ENCODE measurements at regions not wholly inside any gene's neighbourhood (a gene's known extent, or its start where the extent isn't known, plus 50 kb on each side); places are given as distances from the start of the nearest gene placed in this dataset.

- Mint-ChIP-seq H3K9me3 (no peaks in the 10 kb centered on the region), H3K27ac (no peak overlapping the region), H3K36me3 (ENCODE audit: low read depth) (no peaks in the 10 kb centered on the region), H3K27me3 (peaks cover 18% of the 10 kb centered on the region), H3K4me3 (no peak overlapping the region), H3K4me1 (ENCODE audit: low read depth) (peaks cover 20% of the 10 kb centered on the region)
- intact Hi-C loops (cut with micrococcal nuclease): no loop called here
These were observed 153.5 kb upstream of the MAX start for GRCh38 chr14:65255583-65256461.

- Mint-ChIP-seq H3K4me1 (ENCODE audit: low read depth) (peaks cover 13% of the 10 kb centered on the region), H3K4me3 (no peak overlapping the region), H3K27ac (no peak overlapping the region), H3K36me3 (ENCODE audit: low read depth) (no peaks in the 10 kb centered on the region), H3K27me3 (peaks cover 22% of the 10 kb centered on the region), H3K9me3 (peaks cover 7% of the 10 kb centered on the region)
- intact Hi-C loops (cut with micrococcal nuclease): no loop called here
These were observed 154.4 kb upstream of the MAX start for GRCh38 chr14:65256714-65257113.

DNA sequence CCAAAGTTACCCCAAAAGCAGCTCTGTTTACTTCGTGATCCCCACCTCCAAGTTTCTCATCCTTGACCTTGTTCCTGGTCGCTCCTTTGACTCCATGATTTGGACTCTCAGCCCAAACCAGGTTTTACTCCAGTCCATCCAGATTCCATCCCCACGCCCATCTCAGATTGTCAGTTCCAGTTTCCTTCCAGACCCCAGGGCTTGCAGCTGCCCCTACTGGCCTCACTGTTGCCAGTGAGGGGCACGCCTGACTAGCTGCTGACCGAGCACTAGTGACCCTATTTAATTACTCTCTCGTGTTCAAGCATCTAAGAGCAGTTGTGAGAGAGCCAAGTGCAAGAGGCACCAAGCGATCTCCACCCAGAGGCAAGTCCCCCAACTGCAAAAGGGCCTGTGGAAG, 155.1 kb upstream of the FUT8 start:
- intact Hi-C loops (cut with micrococcal nuclease): no loop called here
- Mint-ChIP-seq H3K27ac (no peak overlapping the region), H3K27me3 (peaks cover 22% of the 10 kb centered on the region), H3K36me3 (ENCODE audit: low read depth) (no peaks in the 10 kb centered on the region), H3K4me3 (no peak overlapping the region), H3K4me1 (ENCODE audit: low read depth) (peaks cover 8% of the 10 kb centered on the region), H3K9me3 (peaks cover 8% of the 10 kb centered on the region)

DNA sequence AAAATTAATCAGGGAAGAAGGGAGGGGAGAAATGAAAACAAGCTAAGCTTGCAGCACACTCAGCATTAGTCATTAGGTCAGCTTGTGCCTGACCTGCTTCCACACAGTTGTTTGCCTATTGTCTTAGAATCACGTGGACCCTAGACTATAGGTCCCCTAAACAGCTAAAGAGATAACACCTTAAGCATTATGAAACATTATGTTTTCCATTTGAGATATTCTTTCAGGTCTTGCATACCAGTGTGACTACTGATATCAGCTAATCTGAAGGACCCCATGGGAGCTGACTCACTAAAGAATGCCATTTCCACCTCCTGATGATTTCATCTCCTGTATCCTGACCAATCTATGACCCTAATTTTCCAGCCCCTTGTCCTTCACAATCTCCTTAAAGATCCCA, 154.1 kb upstream of the FUT8 start:
- no peak overlapping the region for H3K27ac Mint-ChIP-seq
- intact Hi-C loops (cut with micrococcal nuclease): no loop called here
- peaks cover 21% of the 10 kb centered on the region for H3K27me3 Mint-ChIP-seq
- peaks cover 8% of the 10 kb centered on the region for H3K4me1 Mint-ChIP-seq (ENCODE audit: low read depth)
- H3K4me3 Mint-ChIP-seq: no peak overlapping the region
- H3K36me3 Mint-ChIP-seq (ENCODE audit: low read depth): no peaks in the 10 kb centered on the region
- peaks cover 8% of the 10 kb centered on the region for H3K9me3 Mint-ChIP-seq

GRCh38 chr14:65259000-65259399, 153.5 kb upstream of the FUT8 start:
- intact Hi-C loops (cut with micrococcal nuclease): no loop called here
- Mint-ChIP-seq H3K27me3 (peaks cover 21% of the 10 kb centered on the region), H3K27ac (no peak overlapping the region), H3K4me1 (ENCODE audit: low read depth) (peaks cover 8% of the 10 kb centered on the region), H3K36me3 (ENCODE audit: low read depth) (no peaks in the 10 kb centered on the region), H3K9me3 (peaks cover 8% of the 10 kb centered on the region), H3K4me3 (no peak overlapping the region)

GRCh38 chr14:65260786-65261185, 151.7 kb upstream of the FUT8 start:
- H3K9me3 Mint-ChIP-seq: peaks cover 8% of the 10 kb centered on the region
- peaks cover 16% of the 10 kb centered on the region for H3K27me3 Mint-ChIP-seq
- no peaks in the 10 kb centered on the region for H3K36me3 Mint-ChIP-seq (ENCODE audit: low read depth)
- intact Hi-C loops (cut with micrococcal nuclease): no loop called here
- no peak overlapping the region for H3K4me3 Mint-ChIP-seq
- no peak overlapping the region for H3K27ac Mint-ChIP-seq
- no peaks in the 10 kb centered on the region for H3K4me1 Mint-ChIP-seq (ENCODE audit: low read depth)

GRCh38 chr14:65261425-65261920, 151.1 kb upstream of the FUT8 start:
- peaks cover 15% of the 10 kb centered on the region for H3K27me3 Mint-ChIP-seq
- peaks cover 8% of the 10 kb centered on the region for H3K9me3 Mint-ChIP-seq
- no peaks in the 10 kb centered on the region for H3K36me3 Mint-ChIP-seq (ENCODE audit: low read depth)
- H3K4me1 Mint-ChIP-seq (ENCODE audit: low read depth): no peaks in the 10 kb centered on the region
- intact Hi-C loops (cut with micrococcal nuclease): no loop called here
- no peak overlapping the region for H3K27ac Mint-ChIP-seq
- H3K4me3 Mint-ChIP-seq: no peak overlapping the region

GRCh38 chr14:65261946-65262345, 150.6 kb upstream of the FUT8 start:
- Mint-ChIP-seq H3K27me3 (peaks cover 15% of the 10 kb centered on the region), H3K9me3 (peaks cover 8% of the 10 kb centered on the region), H3K4me3 (no peak overlapping the region), H3K27ac (no peak overlapping the region), H3K4me1 (ENCODE audit: low read depth) (no peaks in the 10 kb centered on the region), H3K36me3 (ENCODE audit: low read depth) (no peaks in the 10 kb centered on the region)
- intact Hi-C loops (cut with micrococcal nuclease): no loop called here

- intact Hi-C loops (cut with micrococcal nuclease): no loop called here
- Mint-ChIP-seq H3K27me3 (peaks cover 8% of the 10 kb centered on the region), H3K9me3 (peaks cover 8% of the 10 kb centered on the region)
These were observed 149.2 kb upstream of the FUT8 start for GRCh38 chr14:65263177-65263788.

DNA sequence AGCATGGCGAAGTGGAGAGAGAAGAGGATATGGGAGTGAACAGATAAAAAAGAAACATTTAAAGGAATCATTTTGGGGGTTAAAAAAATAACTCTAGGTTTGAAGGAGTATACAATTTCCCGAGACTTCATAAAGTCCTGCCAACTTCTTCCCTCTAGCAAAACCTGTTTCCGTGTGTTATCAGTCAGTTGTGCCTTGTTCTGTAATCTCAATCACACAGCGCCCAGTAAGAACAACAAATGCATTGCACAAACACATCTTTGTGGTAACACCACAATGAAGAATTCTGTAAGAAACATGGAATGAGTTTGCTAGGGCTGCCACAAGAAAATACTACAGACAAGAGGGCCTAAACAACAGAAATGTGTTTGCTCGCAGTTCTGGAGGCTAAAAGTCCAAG, 144.7 kb upstream of the FUT8 start:
- Mint-ChIP-seq H3K27ac (no peak overlapping the region), H3K36me3 (ENCODE audit: low read depth) (no peaks in the 10 kb centered on the region), H3K4me1 (ENCODE audit: low read depth) (no peaks in the 10 kb centered on the region), H3K4me3 (no peak overlapping the region), H3K9me3 (no peaks in the 10 kb centered on the region), H3K27me3 (peaks cover 9% of the 10 kb centered on the region)
- intact Hi-C loops (cut with micrococcal nuclease): no loop called here

More at GRCh38 chr14:65263177-65263788, 149.2 kb upstream of the FUT8 start:
- Mint-ChIP-seq H3K4me1 (ENCODE audit: low read depth) (no peaks in the 10 kb centered on the region), H3K36me3 (ENCODE audit: low read depth) (no peaks in the 10 kb centered on the region), H3K4me3 (no peak overlapping the region), H3K27ac (no peak overlapping the region)

DNA sequence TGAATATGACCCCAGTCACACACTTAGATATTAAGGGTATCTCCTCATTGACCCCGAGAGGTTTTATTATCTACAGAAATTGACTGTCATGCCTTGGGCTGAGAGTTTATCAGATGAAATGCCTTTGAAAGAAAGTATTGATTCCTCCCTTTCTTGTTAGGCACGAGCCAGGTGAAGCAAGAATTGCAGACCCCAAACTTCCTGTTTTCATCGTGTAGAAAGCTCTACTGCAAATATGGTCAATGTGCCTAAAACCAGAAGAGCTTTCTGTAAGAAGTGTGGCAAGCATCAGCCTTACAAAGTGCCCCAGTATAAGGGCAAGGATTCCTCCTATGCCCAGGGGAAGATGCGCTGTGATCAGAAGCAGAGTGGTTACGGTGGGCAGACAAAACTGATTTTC, 143.9 kb upstream of the FUT8 start:
- no peak overlapping the region for H3K4me3 Mint-ChIP-seq

DNA sequence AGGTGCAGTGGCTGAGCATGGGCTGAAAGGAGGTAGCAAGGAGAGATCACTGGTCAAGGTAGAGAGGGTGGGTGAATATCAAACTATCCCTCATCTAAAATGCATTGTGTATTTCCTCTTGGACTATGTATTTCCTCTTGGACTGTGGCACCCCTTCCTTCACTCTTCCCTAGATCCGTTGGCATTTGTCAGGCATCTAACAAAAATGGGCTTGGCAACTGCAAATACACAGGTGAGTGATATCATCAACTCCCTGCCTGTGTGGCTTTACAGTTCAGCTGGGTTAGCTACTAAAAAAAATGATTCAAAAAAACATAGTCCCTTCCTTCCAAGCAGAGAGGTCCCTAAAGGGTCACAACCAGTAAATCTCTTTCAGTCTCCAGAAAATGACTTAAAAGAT, 142.8 kb upstream of the FUT8 start:
- intact Hi-C loops (cut with micrococcal nuclease): no loop called here
- no peaks in the 10 kb centered on the region for H3K4me1 Mint-ChIP-seq (ENCODE audit: low read depth)
- no peaks in the 10 kb centered on the region for H3K9me3 Mint-ChIP-seq
- no peaks in the 10 kb centered on the region for H3K36me3 Mint-ChIP-seq (ENCODE audit: low read depth)
- H3K27me3 Mint-ChIP-seq: peaks cover 10% of the 10 kb centered on the region
- H3K4me3 Mint-ChIP-seq: no peak overlapping the region
- no peak overlapping the region for H3K27ac Mint-ChIP-seq

More for the DNA sequence above, 143.9 kb upstream of the FUT8 start:
- no peaks in the 10 kb centered on the region for H3K36me3 Mint-ChIP-seq (ENCODE audit: low read depth)
- intact Hi-C loops (cut with micrococcal nuclease): no loop called here
- H3K27ac Mint-ChIP-seq: no peak overlapping the region
- no peaks in the 10 kb centered on the region for H3K9me3 Mint-ChIP-seq
- H3K4me1 Mint-ChIP-seq (ENCODE audit: low read depth): no peaks in the 10 kb centered on the region
- H3K27me3 Mint-ChIP-seq: peaks cover 9% of the 10 kb centered on the region

GRCh38 chr14:65277027-65277426, 135.5 kb upstream of the FUT8 start:
- intact Hi-C loops (cut with micrococcal nuclease): no loop called here
- Mint-ChIP-seq H3K9me3 (peaks cover 9% of the 10 kb centered on the region), H3K27ac (no peak overlapping the region), H3K4me1 (ENCODE audit: low read depth) (peaks cover 5% of the 10 kb centered on the region), H3K27me3 (peaks cover 10% of the 10 kb centered on the region), H3K36me3 (ENCODE audit: low read depth) (no peaks in the 10 kb centered on the region), H3K4me3 (no peak overlapping the region)

DNA sequence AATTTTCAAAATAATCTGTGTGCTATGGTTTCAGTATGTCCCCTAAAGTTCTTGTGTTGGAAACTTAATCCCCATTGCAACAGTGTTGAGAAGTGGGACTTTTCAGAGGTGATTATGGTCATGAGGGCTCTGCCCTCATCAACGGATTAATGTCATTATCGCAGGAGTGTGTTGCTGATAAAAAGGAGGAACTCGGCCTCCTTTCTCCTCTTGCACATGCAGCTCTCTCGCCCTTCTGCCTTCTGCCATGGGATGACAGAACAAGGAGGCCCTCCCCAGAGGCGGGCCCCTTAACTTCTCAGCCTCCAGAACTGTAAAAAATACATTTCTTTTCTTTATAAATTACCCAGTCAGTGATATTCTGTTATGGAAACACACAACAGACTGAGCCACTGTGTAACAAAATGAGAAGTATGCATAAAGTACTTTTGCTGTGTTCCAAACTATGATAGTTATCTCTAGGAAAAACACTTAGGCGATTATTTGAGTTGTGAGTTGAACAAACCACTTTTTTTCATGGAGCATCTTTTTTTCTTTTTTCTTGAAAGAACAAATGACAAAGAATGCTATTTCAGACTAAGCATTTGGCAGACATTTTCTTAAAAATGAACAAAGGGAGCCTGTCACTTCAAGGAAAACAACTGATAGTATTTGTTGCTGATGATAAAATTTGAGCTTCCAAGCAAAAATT, 134.8 kb upstream of the FUT8 start:
- intact Hi-C loops (cut with micrococcal nuclease): no loop called here
- Mint-ChIP-seq H3K4me3 (no peak overlapping the region), H3K9me3 (peaks cover 9% of the 10 kb centered on the region), H3K4me1 (ENCODE audit: low read depth) (peaks cover 12% of the 10 kb centered on the region), H3K27me3 (peaks cover 15% of the 10 kb centered on the region), H3K27ac (no peak overlapping the region), H3K36me3 (ENCODE audit: low read depth) (no peaks in the 10 kb centered on the region)

Data from dendritic cell treated with granulocyte-macrophage colony-stimulating factor and Interleukin-4, amounts not matched to agents 40 ng/mL and 50 ng/mL, for 4 days (primary cell).